SU-DHL-6 (cell line): ENCODE measurements at regions not wholly inside any gene's neighbourhood (a gene's known extent, or its start where the extent isn't known, plus 50 kb on each side); places are given as distances from the start of the nearest gene placed in this dataset.

Experiments used
- CTCF ChIP-seq: fragments of 200-600 bp; sonication (generic); IDR thresholded peaks from one replicate; pipeline ENCODE4 v1.5.1; 2017; ENCODE audit warnings: antibody characterized with exemption, mild to moderate bottlenecking, low read length, moderate library complexity; ENCODE audit not compliant: insufficient read depth, poor library complexity, severe bottlenecking
- EZH2phosphoT487 ChIP-seq: fragments of 200-600 bp; sonication (generic), shearing (Covaris generic); conservative IDR thresholded peaks from 2 replicates; pipeline ENCODE4 v1.6.1; 2018; ENCODE audit warnings: mild to moderate bottlenecking, antibody characterized with exemption, low read length, moderate library complexity, mixed read lengths

DNA sequence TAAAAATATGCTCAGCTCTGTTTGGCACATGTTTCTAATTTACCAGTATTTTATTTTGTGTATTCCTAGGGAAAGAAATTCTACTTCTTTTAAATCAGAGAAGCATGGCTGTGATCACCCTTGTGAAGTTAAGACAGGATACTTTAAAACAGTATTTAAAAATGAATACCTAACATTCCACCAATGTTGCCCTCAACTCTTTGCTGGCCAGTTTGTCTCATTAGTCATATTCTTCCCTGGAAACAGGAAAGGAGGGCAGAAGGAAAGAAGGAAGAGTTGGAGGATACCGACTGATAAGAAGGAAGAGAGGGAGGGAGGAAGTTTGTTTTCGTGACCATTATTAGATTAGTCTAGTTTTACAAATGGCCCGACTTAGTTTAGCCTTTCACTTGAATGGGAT, 137.4 kb downstream of the PLK2 start:
- TF ChIP-seq CTCF (no peak), EZH2phosphoT487 (no peak)
